Type B pancreatic cell (in vitro differentiated cells): ENCODE measurements at regions not wholly inside any gene's neighbourhood (a gene's known extent, or its start where the extent isn't known, plus 50 kb on each side); places are given as distances from the start of the nearest gene placed in this dataset.

Source experiments
- DNase-seq: peaks from one replicate; pipeline ENCODE4 v3.0.0; 2021; ENCODE audit warnings: mixed read lengths; ENCODE audit not compliant: unreplicated experiment; ENCODE audit errors: extremely low spot score
- H3K27ac Mint-ChIP-seq: 2 replicates; pipeline ENCODE4 v1.8.0; 2021; ENCODE audit warnings: mild to moderate bottlenecking, mixed read lengths
- H3K27me3 Mint-ChIP-seq: 2 replicates; pipeline ENCODE4 v1.8.0; 2021; ENCODE audit warnings: mixed read lengths
- H3K36me3 Mint-ChIP-seq: 2 replicates; pipeline ENCODE4 v1.8.0; 2021; ENCODE audit warnings: mixed read lengths
- H3K4me1 Mint-ChIP-seq: one replicate; pipeline ENCODE4 v1.8.0; 2021; ENCODE audit warnings: mixed read lengths; ENCODE audit not compliant: unreplicated experiment
- H3K4me3 Mint-ChIP-seq: 2 replicates; pipeline ENCODE4 v1.8.0; 2021; ENCODE audit warnings: mild to moderate bottlenecking, mixed read lengths
- H3K9me3 Mint-ChIP-seq: 2 replicates; pipeline ENCODE4 v1.8.0; 2021; ENCODE audit warnings: mixed read lengths
- TF ChIP-seq, protein P1 (sequence below): fragments of 200-600 bp; sonication (generic); conservative IDR thresholded peaks from 2 replicates; pipeline ENCODE4 v1.5.0; 2021; ENCODE audit warnings: antibody characterized with exemption, mild to moderate bottlenecking

DNA sequence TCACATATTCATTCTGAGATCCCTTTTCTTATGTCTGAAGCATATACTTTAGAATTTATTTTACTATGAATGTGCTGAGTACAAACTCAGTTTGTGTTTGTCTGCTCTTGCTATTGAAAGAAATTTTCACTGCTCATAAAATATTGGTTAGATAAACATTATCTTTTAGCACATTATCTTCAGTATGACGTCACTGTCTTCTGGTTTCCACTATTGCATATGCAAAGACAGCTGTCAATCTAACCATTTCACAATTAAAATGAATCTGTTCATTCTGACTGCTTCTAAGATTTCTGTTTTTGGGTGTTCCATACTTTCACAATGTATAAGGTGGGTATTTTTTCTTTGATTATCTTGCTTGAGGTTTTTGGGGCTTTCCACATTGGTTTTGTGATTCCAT, 526.2 kb upstream of the CDH6 start:
- TF ChIP-seq, protein P1, sequence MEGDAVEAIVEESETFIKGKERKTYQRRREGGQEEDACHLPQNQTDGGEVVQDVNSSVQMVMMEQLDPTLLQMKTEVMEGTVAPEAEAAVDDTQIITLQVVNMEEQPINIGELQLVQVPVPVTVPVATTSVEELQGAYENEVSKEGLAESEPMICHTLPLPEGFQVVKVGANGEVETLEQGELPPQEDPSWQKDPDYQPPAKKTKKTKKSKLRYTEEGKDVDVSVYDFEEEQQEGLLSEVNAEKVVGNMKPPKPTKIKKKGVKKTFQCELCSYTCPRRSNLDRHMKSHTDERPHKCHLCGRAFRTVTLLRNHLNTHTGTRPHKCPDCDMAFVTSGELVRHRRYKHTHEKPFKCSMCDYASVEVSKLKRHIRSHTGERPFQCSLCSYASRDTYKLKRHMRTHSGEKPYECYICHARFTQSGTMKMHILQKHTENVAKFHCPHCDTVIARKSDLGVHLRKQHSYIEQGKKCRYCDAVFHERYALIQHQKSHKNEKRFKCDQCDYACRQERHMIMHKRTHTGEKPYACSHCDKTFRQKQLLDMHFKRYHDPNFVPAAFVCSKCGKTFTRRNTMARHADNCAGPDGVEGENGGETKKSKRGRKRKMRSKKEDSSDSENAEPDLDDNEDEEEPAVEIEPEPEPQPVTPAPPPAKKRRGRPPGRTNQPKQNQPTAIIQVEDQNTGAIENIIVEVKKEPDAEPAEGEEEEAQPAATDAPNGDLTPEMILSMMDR: no peak
- Mint-ChIP-seq H3K27me3 (no peaks in the 10 kb centered on the region), H3K9me3 (no peaks in the 10 kb centered on the region), H3K4me3 (no peak overlapping the region), H3K36me3 (no peaks in the 10 kb centered on the region), H3K27ac (no peak overlapping the region), H3K4me1 (peaks cover 4% of the 10 kb centered on the region)
- DNase-seq: no peak

DNA sequence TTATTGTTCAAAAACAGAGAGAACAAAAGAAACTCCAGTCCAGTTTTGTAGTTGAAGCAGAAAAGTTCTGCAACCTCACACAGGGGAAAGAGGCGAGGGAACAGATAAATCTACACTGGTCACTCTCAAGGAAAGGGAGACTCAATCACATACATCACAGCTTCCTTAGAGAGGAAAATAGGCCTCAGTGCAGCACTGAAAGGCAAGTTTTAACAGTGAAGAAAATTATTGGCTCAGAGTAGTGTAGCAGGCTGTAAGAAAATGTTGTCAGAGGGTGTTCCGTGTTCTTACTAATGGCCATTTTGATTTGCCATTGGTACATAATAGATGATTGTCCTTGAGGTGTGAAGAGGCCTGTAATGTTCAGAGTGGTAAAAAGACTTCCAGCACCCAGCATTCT, 530.0 kb upstream of the CDH6 start:
- TF ChIP-seq, protein P1: no peak

DNA sequence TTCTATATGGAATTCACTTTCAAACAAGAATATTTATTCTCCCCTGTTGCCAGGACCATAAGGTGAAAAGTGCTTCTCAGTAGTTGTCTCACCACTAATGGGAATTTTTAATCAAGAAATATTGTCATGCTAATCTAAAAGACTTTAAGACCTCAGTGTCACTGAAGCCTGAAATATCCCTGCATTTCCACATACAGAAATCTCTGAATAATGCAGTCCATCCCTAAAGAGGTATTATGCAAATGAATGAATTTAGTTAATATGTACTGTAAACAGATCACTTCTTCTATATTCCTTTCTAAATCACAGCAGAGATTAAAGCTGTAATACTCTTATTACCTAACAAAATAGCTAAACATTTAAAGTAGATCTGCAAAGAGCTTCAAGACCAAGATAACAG, 531.1 kb upstream of the CDH6 start:
- no peak overlapping the region for H3K27ac Mint-ChIP-seq
- H3K4me1 Mint-ChIP-seq: peaks cover 4% of the 10 kb centered on the region
- H3K4me3 Mint-ChIP-seq: no peak overlapping the region
- peaks cover 6% of the 10 kb centered on the region for H3K9me3 Mint-ChIP-seq
- DNase-seq: no peak
- H3K27me3 Mint-ChIP-seq: peaks cover 3% of the 10 kb centered on the region
- no peaks in the 10 kb centered on the region for H3K36me3 Mint-ChIP-seq
- TF ChIP-seq, protein P1: no peak

More for the DNA sequence above, 530.0 kb upstream of the CDH6 start:
- Mint-ChIP-seq H3K27ac (no peak overlapping the region), H3K4me1 (peaks cover 4% of the 10 kb centered on the region), H3K27me3 (peaks cover 3% of the 10 kb centered on the region), H3K4me3 (no peak overlapping the region), H3K36me3 (no peaks in the 10 kb centered on the region), H3K9me3 (peaks cover under 1% of the 10 kb centered on the region)
- no peak for DNase-seq

DNA sequence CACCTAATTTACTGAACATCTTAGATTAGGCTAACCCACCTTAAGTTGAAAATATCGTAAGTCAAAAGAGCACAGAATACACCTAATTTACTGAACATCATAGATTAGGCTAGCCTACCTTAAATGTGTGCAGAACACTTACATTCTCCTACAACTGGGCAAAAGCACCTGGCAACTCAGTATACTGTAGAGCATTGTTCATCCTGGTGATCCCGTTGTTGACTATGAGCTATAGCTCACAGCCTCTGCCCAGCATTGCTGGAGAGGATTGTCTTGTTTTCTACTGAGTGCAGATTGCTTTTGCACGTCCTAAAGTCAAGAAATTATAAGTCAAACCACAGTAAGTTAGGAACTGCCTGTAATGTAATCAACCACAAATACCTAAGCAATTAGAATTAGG, 531.8 kb upstream of the CDH6 start:
- peaks cover 3% of the 10 kb centered on the region for H3K27me3 Mint-ChIP-seq
- peaks cover 6% of the 10 kb centered on the region for H3K9me3 Mint-ChIP-seq
- DNase-seq: no peak
- no peaks in the 10 kb centered on the region for H3K36me3 Mint-ChIP-seq
- H3K4me3 Mint-ChIP-seq: no peak overlapping the region
- H3K4me1 Mint-ChIP-seq: peaks cover 4% of the 10 kb centered on the region
- TF ChIP-seq, protein P1: no peak
- H3K27ac Mint-ChIP-seq: no peak overlapping the region

DNA sequence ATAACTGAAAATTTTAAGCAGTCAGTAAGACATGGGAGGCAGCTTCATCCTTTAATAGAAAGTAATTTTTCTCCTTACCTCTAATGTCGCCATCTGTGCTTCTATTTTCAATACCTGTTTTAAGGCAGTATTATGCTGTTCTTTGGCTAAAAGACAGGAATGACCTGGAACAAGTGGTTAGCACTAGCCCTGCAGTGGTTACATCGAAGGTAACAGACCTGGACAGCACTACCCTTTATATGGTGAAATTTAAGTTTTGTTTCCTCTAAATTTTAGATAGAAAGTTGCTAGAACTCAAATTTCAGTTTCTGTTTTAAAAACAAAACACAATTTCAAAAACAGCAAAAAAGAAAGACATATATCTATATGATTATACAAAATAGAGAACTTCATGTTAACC, 534.1 kb upstream of the CDH6 start:
- TF ChIP-seq, protein P1: no peak
- Mint-ChIP-seq H3K4me1 (peaks cover 4% of the 10 kb centered on the region), H3K27ac (no peak overlapping the region), H3K9me3 (peaks cover 6% of the 10 kb centered on the region), H3K27me3 (peaks cover 3% of the 10 kb centered on the region), H3K36me3 (no peaks in the 10 kb centered on the region), H3K4me3 (no peak overlapping the region)
- no peak for DNase-seq

DNA sequence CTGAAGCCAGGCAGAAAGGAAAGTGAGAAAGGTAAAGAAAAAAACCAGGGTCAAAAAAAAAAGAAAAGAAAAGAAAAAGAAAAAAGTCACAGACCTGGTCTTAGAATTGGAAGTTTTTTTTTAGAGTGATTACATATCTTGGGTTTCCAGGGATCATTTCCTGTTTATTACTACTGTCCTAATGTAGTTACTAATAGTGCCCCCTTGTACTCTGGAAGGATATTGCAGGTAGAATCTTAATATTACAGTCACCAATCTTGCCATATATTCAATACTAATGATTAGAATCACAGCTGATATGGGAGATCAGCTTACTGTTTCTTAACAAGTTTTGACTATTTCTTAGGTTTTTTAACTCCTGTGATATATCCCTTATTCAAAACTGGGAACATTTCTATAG, 543.2 kb upstream of the CDH6 start:
- no peaks in the 10 kb centered on the region for H3K36me3 Mint-ChIP-seq
- no peaks in the 10 kb centered on the region for H3K9me3 Mint-ChIP-seq
- no peak for DNase-seq
- H3K27me3 Mint-ChIP-seq: no peaks in the 10 kb centered on the region
- TF ChIP-seq, protein P1: peak; percentile 34
- H3K4me3 Mint-ChIP-seq: no peak overlapping the region
- no peaks in the 10 kb centered on the region for H3K4me1 Mint-ChIP-seq
- H3K27ac Mint-ChIP-seq: no peak overlapping the region
